ENCODE measurements at regions not wholly inside any gene's neighbourhood (a gene's known extent, or its start where the extent isn't known, plus 50 kb on each side); places are given as distances from the start of the nearest gene placed in this dataset.

DNA sequence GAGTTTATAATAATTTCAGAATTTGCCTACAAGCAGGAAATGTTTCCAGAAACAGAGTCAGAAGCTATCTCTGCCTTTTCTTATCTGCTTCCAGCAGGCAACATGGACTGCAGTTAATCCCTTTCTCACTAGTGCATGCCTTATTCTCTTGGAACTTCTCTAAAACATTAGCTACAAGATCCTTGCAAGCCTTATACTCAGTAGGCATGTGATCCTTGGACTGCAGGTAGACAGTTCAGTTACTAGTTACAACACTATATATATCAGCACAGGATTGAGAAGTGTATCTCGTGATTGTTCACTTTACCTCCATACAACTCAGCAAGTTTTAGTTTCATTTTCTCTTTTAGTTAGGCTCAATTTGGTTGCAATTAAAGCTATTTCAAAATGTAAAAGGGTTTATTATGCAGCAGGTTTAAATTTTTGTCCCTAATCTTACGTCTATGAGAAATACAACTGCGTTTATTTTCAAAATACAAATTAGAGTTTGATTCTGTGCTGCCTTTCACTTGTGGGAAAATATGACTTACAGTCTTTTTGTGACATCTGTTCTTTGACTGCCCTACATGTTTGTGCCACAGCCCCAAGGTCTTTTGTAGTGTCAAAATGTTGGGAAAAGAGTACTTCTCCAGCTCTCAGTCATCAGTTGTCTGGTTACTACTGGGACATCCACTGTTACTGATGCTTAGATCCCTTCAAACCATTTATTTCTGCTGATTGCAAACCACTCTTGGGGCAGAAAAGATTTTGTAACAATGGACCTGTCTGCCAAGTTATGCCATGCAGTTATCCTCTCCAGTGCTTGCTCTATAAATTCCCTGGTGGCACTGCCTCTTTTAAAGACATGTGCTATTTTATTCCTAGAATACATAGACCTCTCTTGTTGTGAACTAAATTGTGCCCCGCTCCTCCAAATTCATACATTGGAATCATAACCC lies 709.0 kb upstream of the FOXG1 start:
- DNase-seq: peak; percentile 33

DNA sequence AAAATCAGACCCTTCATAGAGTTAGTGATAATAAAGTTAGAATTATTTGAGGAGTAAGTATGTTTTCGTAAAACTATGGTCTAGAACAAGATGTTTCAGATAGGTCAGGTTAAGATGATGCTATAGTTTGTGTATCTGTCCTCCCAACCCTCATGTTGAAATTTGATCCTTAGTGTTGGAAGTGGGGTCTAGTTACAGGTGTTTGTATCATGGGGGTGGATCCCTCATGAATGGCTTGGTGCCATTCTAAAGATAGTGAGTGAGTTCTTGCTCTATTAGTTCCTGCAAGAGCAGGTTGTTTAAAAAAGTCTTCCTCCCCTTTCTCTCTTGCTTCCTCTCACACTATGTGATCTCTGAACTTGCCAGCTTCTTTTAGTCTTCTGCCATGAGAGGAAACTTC lies 707.3 kb upstream of the FOXG1 start:
- peak; percentile 24 for DNase-seq

DNA sequence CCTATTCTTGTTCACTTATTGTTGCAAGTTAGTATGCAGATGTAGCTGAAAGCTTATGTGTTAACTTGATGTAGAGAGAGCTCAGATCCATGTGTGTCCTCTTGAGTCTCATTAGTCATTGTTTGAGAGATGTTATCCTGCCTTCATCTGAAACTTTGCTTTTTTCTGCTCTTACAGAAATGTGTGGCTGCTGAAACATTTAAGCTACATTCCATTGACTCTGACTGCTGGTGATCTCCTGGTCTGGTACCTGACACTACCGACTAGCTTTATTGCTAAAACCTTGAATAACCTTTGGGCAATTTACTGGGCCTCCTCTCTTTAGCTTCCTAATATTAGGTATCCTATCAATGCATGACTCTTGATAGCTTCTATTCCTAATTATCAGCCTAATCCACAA lies 705.6 kb upstream of the FOXG1 start:
- no peak for DNase-seq

GRCh38 chr14:28077021-28077420 lies 689.6 kb upstream of the FOXG1 start:
- DNase-seq: no peak

DNA sequence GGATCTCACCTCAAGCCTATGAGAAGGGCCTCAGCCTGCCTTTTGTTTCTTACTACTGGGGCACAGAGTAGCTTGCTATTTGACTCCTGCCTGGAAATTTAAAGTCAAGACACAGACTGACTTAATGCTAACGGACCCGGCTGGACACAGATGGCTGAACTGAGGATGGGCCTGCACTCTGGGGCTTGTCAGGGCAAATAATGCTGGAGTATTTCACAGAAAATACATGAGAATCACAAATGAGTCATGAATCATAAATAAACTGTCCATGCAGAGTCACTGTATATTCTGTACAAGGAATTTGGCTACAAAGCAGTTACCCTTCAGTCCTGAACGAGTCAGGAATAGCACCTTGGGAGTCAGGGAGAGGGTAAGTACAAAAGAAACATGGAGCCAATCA lies 683.2 kb upstream of the FOXG1 start:
- no peak for DNase-seq

- no peak for DNase-seq
These were observed 678.5 kb upstream of the FOXG1 start for GRCh38 chr14:28088125-28088524.

- DNase-seq: no peak
These were observed 669.0 kb upstream of the FOXG1 start for GRCh38 chr14:28097585-28097984.

DNA sequence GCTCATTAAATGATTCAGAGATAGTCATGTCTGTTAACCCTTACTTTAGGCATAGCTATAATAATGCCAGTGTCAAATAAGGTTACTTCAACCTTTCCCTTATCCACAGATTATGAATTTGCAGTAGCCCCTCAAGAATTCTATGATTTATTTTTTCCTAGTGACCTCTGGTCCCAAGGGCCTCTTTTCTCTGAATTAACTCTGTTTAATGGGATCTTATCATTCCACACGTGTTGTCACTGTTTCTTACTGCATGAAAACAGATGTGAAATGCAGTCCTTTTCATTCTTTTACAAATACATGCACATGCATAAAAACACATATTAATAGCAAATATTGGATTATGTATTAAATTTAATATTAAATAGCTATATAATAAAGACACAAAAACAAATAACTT lies 667.7 kb upstream of the FOXG1 start:
- no peak for DNase-seq

DNA sequence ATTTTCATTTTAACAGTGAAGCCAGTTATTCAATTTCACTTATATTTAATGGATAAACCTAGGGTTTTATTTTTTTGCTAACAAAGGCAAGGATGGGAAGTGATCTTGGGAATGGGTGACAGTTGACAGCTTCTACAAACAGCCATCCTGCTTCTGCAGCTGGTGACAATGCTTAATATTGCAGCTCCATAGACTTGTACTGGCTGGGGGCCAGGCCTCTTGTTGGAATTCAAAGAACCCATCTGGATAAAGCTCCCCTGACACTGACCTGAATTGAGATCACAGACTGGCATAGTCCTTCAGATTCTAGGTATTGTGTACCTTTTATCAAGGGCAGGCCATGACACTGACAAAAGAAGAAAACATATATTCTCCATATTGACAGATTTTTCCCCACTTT lies 664.6 kb upstream of the FOXG1 start:
- peak; percentile 97 for DNase-seq

GRCh38 chr14:28102814-28103213 lies 663.8 kb upstream of the FOXG1 start:
- peak; percentile 57 for DNase-seq

GRCh38 chr14:28113311-28113710 lies 653.3 kb upstream of the FOXG1 start:
- no peak for DNase-seq

DNA sequence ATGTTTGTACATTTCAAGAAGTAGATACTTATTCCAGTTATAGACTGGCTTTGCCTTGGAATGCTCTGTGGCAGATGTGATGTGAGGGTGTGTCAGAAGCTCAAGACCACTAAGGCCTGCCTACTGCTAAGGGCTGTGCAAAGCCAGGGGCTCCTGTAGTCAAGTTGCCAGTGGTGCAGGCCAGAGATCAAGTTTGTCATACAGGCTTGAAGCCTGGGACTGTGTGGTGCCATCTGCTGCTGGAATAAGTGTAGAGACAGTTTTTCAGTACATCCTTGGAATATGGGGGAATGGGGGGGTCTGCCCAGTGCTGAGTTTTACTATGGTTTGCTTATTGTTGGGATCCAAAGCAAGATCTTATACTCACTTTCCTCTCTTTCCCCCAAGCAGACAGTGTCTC lies 649.9 kb upstream of the FOXG1 start:
- DNase-seq: no peak

- no peak for DNase-seq
These were observed 646.7 kb upstream of the FOXG1 start for GRCh38 chr14:28119849-28120248.

GRCh38 chr14:28120391-28120790 lies 646.2 kb upstream of the FOXG1 start:
- DNase-seq: no peak

DNA sequence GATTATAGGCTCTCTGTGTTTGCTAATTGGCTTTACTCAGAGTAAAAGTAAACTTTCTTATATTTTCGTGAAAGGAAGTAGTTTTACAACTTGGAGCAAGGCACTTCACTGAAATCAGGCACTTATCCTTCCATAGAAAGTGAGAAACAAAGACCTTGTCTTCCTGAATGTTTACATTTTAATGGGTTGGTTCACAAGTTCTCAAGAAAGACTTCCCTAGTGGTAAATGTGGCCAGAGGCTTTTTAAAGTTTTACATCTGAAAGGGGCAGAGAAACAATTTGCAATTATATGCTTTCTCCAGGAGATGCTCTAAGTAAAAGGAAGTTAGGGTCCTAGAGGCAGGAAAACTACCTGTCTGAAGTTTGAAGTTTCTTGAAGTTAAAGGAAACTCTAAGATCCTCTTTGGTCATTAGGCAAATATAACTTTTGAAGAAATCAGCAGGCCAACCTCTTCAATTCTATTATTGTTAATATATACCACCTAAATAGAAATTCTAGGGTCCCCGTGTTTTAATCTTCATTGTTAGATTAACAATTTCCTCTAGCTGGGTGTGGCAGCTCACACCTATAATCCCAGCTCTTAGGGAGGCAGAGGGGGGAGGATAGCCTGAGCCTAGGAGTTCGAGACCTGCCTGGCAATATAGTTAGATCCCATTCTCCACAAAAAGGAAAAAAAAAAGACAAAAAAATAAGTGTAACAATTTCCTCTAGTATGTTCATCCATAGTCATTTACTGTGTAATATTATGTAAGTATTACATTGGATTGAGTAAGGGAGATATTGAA lies 644.9 kb upstream of the FOXG1 start:
- DNase-seq: no peak

- peak; percentile 88 for DNase-seq
These were observed 635.8 kb upstream of the FOXG1 start for GRCh38 chr14:28130610-28131284.

GRCh38 chr14:28138341-28138740 lies 628.2 kb upstream of the FOXG1 start:
- no peak for DNase-seq

- DNase-seq: peak; percentile 33
These were observed 624.9 kb upstream of the FOXG1 start for GRCh38 chr14:28141662-28142061.

DNA sequence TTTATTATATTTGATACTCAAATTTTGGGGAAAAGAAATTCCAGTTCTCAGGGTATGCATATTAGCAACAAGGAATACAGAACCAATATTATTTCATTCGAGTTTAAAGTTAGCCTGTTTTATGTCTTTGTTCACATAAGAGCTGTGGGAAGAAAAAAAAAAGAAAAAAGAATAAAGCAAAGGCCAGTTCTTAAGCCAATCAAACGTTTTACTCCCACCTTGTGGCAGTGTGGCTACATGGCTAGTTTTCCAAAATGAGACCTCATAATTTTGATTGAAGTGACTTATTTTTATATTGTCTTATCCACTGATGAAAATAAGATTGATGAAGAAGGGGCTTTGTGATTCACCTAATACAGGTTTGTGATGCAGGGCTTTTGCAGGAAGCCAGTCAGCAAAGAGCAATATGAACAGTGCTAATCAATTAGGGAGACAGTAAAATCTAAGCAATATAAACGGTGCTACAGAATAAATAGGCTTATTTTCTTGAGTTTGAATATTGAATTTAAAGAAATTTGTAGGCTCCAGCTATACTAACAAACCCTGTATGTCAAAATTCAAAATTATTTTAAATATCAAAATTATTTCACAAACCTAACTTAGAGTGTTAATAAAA lies 624.1 kb upstream of the FOXG1 start:
- DNase-seq: peak; percentile 63

GRCh38 chr14:28143316-28143715 lies 623.3 kb upstream of the FOXG1 start:
- no peak for DNase-seq

GRCh38 chr14:28151926-28152325 lies 614.7 kb upstream of the FOXG1 start:
- no peak for DNase-seq

DNA sequence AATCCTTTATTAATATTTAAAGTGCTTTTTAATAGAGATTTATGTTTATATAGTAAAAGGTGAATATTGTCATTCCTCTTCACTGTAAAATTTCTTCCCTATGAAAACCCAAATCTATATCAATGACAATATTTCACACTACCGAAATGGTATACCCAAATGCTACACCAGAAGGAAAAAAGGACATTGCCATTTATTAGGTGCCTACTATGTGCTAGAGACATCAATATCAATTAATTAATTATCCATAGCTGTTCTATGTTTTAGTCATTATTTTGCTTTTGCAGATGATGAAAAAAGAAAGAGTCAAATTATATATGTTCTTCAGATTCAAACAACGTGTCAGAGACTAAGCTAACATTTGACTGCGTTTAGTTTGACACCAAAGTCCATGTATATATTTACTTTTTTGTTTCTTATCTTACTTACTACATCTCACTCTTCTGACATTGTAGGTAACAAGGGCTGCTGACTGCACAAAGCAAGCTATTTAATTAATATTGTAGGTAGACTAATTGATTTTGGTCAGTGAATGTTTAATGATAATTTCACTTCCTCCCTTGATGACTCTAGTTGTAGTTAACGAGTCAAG lies 614.0 kb upstream of the FOXG1 start:
- no peak for DNase-seq

Measured in NCI-H345 (cell line).